Stimulated activated effector memory CD8-positive, alpha-beta T cell treated with anti-CD3 and anti-CD28 coated beads, Interleukin-12 subunit alpha, Interleukin-12 subunit beta, amount 100 ng/mL, for 72 hours (primary cell): ENCODE measurements at regions not wholly inside any gene's neighbourhood (a gene's known extent, or its start where the extent isn't known, plus 50 kb on each side); places are given as distances from the start of the nearest gene placed in this dataset.
A peak's percentile ranks its signal among the peaks of the same experiment; 100 is the strongest.
"Not testable (repeated sequence)": the region's sequence is repeated elsewhere in the genome, so short reads cannot be mapped to it uniquely, and the experiment has no call there.

Experiments
- ATAC-seq: fragments of 150-1000 bp; cut with Tn5 transposase; 2 replicates; pipeline ENCODE4 v1.10.0; 2021
- DNase-seq, 2 donors: peaks; one replicate each; pipeline ENCODE4 v3.0.0; 2021 to 2022; ENCODE audit warnings: low spot score in 2 of 2
- H3K27ac Mint-ChIP-seq: one replicate; pipeline ENCODE4 v1.8.0; 2022; ENCODE audit warnings: mild to moderate bottlenecking, mixed read lengths
- H3K36me3 Mint-ChIP-seq: one replicate; pipeline ENCODE4 v1.8.0; 2022; ENCODE audit warnings: mild to moderate bottlenecking, mixed read lengths
- H3K4me1 Mint-ChIP-seq: one replicate; pipeline ENCODE4 v1.8.0; 2022; ENCODE audit warnings: mixed read lengths
- H3K4me3 Mint-ChIP-seq: one replicate; pipeline ENCODE4 v1.8.0; 2022; ENCODE audit warnings: mild to moderate bottlenecking, mixed read lengths
- H3K9me3 Mint-ChIP-seq: one replicate; pipeline ENCODE4 v1.8.0; 2022; ENCODE audit warnings: mixed read lengths

- Mint-ChIP-seq H3K4me3 (no peak overlapping the region), H3K9me3 (no peaks in the 10 kb centered on the region), H3K36me3 (no peaks in the 10 kb centered on the region), H3K27ac (no peak overlapping the region), H3K4me1 (peaks cover 13% of the 10 kb centered on the region)
- DNase-seq (no peak), ATAC-seq (no peak)
These were observed 57.6 kb upstream of the TIAM2 start for GRCh38 chr6:154937306-154938220.

- ATAC-seq, result no peak
- no peak overlapping the region for H3K4me3 Mint-ChIP-seq
- peaks cover 8% of the 10 kb centered on the region for H3K4me1 Mint-ChIP-seq
- H3K36me3 Mint-ChIP-seq, result no peaks in the 10 kb centered on the region
- no peak overlapping the region for H3K27ac Mint-ChIP-seq
- DNase-seq, result no peak
- no peaks in the 10 kb centered on the region for H3K9me3 Mint-ChIP-seq
These were observed 56.9 kb upstream of the TIAM2 start for GRCh38 chr6:154938221-154938580.

GRCh38 chr6:154938727-154939285 lies 56.3 kb upstream of the TIAM2 start:
- not testable (repeated sequence) for H3K9me3 Mint-ChIP-seq

DNA sequence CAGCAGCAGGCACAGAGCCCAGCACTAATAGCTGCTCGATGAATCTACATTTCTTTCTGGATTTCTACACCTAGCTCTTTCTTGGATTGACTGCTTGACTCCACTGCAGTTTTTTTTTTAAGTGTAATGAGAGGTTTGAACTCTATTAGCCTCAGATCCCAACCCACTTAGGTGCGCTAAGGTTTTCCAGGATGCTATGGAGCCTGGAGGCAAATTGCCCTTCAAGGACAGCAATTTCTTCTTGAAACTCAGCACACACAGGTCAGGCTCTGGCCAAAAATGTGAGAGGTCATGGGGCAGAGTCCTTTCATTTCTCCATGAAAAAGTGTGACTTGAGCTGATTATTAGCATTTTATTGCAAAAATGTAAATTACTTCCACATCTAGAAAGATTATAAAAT lies 52.3 kb upstream of the TIAM2 start:
- Mint-ChIP-seq H3K9me3 (peaks cover 6% of the 10 kb centered on the region), H3K27ac (no peak overlapping the region)

More at GRCh38 chr6:154938727-154939285, 56.3 kb upstream of the TIAM2 start:
- H3K27ac Mint-ChIP-seq, H3K36me3 Mint-ChIP-seq, ATAC-seq, DNase-seq, H3K4me1 Mint-ChIP-seq, H3K4me3 Mint-ChIP-seq: not testable (repeated sequence)

DNA sequence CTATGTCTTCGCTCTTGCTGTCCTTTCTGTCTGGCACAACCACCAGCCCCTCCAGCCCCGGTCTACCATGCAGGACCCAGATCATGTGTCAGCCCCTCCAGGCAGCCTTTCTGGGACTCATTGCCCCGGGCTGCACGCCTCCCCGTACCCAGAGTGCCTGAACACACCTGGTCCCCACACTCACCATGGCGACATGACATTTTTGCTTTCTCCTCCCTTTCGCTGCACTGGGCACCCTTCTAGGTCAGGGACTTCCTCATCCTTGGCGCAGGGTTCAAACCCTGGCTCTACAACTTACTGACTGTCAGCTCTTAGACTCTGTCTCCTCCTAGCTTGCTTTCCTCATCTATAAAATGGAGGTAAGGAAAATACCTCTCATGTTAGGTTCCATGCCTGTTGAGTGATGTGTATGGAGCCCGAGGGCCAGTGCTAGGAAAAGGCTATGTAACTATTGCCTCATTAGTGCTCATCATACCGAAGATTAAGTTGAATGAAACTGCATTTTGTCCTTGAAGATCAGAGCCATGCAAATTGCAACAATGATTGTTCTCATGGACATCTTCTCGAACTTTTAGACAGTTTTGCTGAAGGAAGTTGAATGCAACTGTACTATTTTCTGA lies 49.7 kb upstream of the TIAM2 start:
- H3K36me3 Mint-ChIP-seq, result peaks cover 14% of the 10 kb centered on the region
- H3K4me1 Mint-ChIP-seq, result peaks cover 14% of the 10 kb centered on the region
- peak overlapping the region; percentile 11 for H3K27ac Mint-ChIP-seq
- no peak overlapping the region for H3K4me3 Mint-ChIP-seq
- no peak for ATAC-seq
- DNase-seq, result no peak
- peaks cover 10% of the 10 kb centered on the region for H3K9me3 Mint-ChIP-seq

More for the DNA sequence above, 52.3 kb upstream of the TIAM2 start:
- peaks cover 8% of the 10 kb centered on the region for H3K4me1 Mint-ChIP-seq
- H3K4me3 Mint-ChIP-seq, result no peak overlapping the region
- DNase-seq (no peak), ATAC-seq (no peak)
- peaks cover 14% of the 10 kb centered on the region for H3K36me3 Mint-ChIP-seq
